ENCODE measurements at regions not wholly inside any gene's neighbourhood (a gene's known extent, or its start where the extent isn't known, plus 50 kb on each side); places are given as distances from the start of the nearest gene placed in this dataset.

DNA sequence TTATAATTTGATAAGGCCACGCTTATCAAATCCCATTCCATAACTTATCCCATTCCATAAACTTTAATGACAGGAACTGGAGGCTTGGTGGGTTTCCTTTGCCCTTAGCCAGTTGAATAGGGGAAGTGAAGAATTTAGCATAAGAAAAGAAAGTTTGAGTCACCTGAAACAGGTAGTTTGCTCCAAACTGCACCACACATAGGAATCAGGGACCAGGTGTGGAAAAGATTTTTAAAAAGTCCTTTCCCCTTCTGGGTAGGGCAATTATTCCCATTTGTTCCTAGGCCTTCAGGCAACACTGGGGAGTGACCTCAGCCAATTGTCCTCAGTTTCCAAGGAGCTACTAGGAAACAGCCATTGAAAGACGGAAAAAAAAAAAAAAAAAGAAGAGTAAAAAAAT lies 525.7 kb upstream of the CNTN5 start:
- TF ChIP-seq EZH2 (IDR thresholded peaks at IDR 0.05; ENCODE audit: low read length, unreplicated experiment) (no peak), CTCF (conservative IDR thresholded peaks at IDR 0.05; ENCODE audit: low read depth, low read length) (no peak)
